ENCODE measurements at regions not wholly inside any gene's neighbourhood (a gene's known extent, or its start where the extent isn't known, plus 50 kb on each side); places are given as distances from the start of the nearest gene placed in this dataset.

DNA sequence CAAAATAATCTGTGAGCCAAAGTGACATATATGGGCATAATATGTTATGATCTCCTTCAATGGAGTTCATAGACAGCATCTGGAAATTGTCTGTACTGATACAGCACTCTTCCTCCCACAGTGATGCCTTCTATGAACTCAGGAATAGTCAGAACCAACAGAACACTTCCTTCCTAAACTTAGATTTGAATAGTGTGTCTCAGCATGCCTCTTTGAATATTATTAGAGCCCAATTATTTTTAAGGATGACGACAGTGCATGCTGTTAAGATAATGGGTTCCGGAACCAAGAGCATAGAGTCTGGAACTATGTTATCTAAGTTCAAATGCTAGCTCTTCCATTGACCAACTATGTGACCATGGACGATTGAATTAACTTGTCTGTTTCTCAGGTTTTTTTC, 386.6 kb upstream of the PRICKLE1 start:
- Histone ChIP-seq H3K27me3 (no peaks in the 10 kb centered on the region), H3K4me1 (no peaks in the 10 kb centered on the region), H3K27ac (no peak overlapping the region), H3K36me3 (no peaks in the 10 kb centered on the region), H3K9me3 (no peaks in the 10 kb centered on the region), H3K4me3 (replicated peaks in 1 of 3) (no peak overlapping the region)
- TF ChIP-seq, protein P1, sequence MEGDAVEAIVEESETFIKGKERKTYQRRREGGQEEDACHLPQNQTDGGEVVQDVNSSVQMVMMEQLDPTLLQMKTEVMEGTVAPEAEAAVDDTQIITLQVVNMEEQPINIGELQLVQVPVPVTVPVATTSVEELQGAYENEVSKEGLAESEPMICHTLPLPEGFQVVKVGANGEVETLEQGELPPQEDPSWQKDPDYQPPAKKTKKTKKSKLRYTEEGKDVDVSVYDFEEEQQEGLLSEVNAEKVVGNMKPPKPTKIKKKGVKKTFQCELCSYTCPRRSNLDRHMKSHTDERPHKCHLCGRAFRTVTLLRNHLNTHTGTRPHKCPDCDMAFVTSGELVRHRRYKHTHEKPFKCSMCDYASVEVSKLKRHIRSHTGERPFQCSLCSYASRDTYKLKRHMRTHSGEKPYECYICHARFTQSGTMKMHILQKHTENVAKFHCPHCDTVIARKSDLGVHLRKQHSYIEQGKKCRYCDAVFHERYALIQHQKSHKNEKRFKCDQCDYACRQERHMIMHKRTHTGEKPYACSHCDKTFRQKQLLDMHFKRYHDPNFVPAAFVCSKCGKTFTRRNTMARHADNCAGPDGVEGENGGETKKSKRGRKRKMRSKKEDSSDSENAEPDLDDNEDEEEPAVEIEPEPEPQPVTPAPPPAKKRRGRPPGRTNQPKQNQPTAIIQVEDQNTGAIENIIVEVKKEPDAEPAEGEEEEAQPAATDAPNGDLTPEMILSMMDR (IDR thresholded peaks at IDR 0.05) = no peak
- TF ChIP-seq POLR2A (IDR thresholded peaks at IDR 0.05) = no peak
- no peak for DNase-seq
- intact Hi-C loops (cut with DNase I) = no loop called here
- WGBS, 2 donors = 86 to 89% methylated on average over 3 of the region's 3 CpGs

DNA sequence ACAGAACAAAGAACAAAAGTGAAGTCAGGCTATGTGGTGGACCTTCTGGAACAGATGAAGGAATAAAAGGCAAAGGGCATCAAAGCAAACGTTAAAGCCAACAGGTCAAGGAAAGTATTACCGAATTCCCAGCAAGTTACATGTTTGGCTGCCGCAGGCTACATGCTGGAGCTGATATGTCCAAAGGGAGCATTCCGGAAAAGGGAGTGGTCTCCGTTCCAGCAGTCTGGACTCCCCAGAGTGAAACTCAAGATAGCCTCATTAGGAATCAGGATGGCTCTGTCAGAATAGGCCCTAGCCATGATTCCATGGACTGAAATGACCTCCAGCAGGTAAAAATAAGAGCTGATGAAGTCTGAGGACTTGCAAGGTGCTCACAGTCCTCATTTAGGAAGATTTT, 379.8 kb upstream of the PRICKLE1 start:
- DNase-seq = no peak
- no peak overlapping the region for H3K27ac ChIP-seq
- peaks cover 12 to 32% of the 10 kb centered on the region in 2 donors for H3K4me1 ChIP-seq
- WGBS, 2 donors = 71 to 77% methylated on average over 5 of the region's 5 CpGs
- H3K27me3 ChIP-seq = no peaks in the 10 kb centered on the region
- H3K36me3 ChIP-seq = no peaks in the 10 kb centered on the region
- intact Hi-C loops (cut with DNase I) = no loop called here
- H3K9me3 ChIP-seq = no peaks in the 10 kb centered on the region
- H3K4me3 ChIP-seq (replicated peaks in 1 of 3) = no peak overlapping the region
- TF ChIP-seq POLR2A (IDR thresholded peaks at IDR 0.05) = no peak

- Histone ChIP-seq H3K4me1 (peaks cover 21 to 40% of the 10 kb centered on the region in 2 donors), H3K27me3 (no peaks in the 10 kb centered on the region), H3K36me3 (no peaks in the 10 kb centered on the region), H3K27ac (peak overlapping the region in 1 of 3 donors; percentile 28), H3K9me3 (no peaks in the 10 kb centered on the region), H3K4me3 (replicated peaks in 1 of 3) (no peak overlapping the region)
- WGBS, 2 donors = 36 to 40% methylated on average over 1 of the region's 1 CpG
- TF ChIP-seq, protein P1 (IDR thresholded peaks at IDR 0.05) = no peak
- TF ChIP-seq POLR2A (IDR thresholded peaks at IDR 0.05) = no peak
- intact Hi-C loops (cut with DNase I) = no loop called here
- DNase-seq = no peak
Observed at GRCh38 chr12:42968426-42968825, 378.9 kb upstream of the PRICKLE1 start.

DNA sequence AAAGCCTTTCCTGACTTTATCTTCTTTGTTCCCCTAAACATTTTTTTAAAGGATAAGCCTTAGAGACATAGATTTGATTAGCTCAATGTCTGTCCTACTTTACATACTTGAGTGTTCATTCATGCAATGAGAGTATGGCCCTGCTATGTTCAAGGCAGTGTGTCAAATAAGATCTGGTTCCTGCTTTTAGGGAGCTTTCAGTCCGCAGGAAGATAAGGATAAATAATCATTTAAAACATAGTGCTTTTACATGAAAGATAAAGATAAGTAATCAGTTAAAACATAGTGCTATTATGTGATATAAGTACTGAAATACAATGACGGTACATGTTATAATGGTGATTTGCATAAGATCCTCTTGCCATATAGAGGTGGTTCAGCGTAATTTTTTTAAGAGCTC, 378.3 kb upstream of the PRICKLE1 start:
- intact Hi-C loops (cut with DNase I) = no loop called here

GRCh38 chr12:42963988-42964387, 374.4 kb upstream of the PRICKLE1 start:
- DNase-seq = no peak
- Histone ChIP-seq H3K4me3 (replicated peaks in 1 of 3) (no peak overlapping the region), H3K27me3 (no peaks in the 10 kb centered on the region), H3K36me3 (no peaks in the 10 kb centered on the region), H3K27ac (no peak overlapping the region), H3K9me3 (no peaks in the 10 kb centered on the region), H3K4me1 (peaks cover 42 to 68% of the 10 kb centered on the region in 2 donors)
- TF ChIP-seq, protein P1 (IDR thresholded peaks at IDR 0.05) = no peak
- no peak for TF ChIP-seq POLR2A (IDR thresholded peaks at IDR 0.05)
- 74 to 76% methylated on average over 3 of the region's 3 CpGs for WGBS, 2 donors
- intact Hi-C loops (cut with DNase I) = no loop called here

More for the DNA sequence above, 378.3 kb upstream of the PRICKLE1 start:
- 53 to 65% methylated on average over 3 of the region's 3 CpGs for WGBS, 2 donors
- no peaks in the 10 kb centered on the region for H3K9me3 ChIP-seq
- no peaks in the 10 kb centered on the region for H3K27me3 ChIP-seq
- H3K27ac ChIP-seq = peak overlapping the region in 1 of 3 donors; percentile 28
- TF ChIP-seq POLR2A (IDR thresholded peaks at IDR 0.05) = no peak
- TF ChIP-seq, protein P1 (IDR thresholded peaks at IDR 0.05) = no peak
- H3K4me3 ChIP-seq (replicated peaks in 1 of 3) = no peak overlapping the region
- DNase-seq = no peak
- H3K4me1 ChIP-seq = peaks cover 27 to 45% of the 10 kb centered on the region in 2 donors
- no peaks in the 10 kb centered on the region for H3K36me3 ChIP-seq

- TF ChIP-seq, protein P1 (IDR thresholded peaks at IDR 0.05) = no peak
- no peak for TF ChIP-seq POLR2A (IDR thresholded peaks at IDR 0.05)
- Histone ChIP-seq H3K27ac (peak overlapping the region in 1 of 3 donors; percentile 57), H3K4me3 (replicated peaks in 1 of 3) (no peak overlapping the region), H3K4me1 (peaks cover 34 to 54% of the 10 kb centered on the region in 2 donors), H3K9me3 (no peaks in the 10 kb centered on the region), H3K36me3 (no peaks in the 10 kb centered on the region), H3K27me3 (no peaks in the 10 kb centered on the region)
- 82% methylated on average over 2 of the region's 2 CpGs for WGBS, 2 donors
- DNase-seq = no peak
- intact Hi-C loops (cut with DNase I) = no loop called here
Observed at GRCh38 chr12:42962384-42962783, 372.8 kb upstream of the PRICKLE1 start.
